SK-N-SH (cell line): ENCODE measurements at regions not wholly inside any gene's neighbourhood (a gene's known extent, or its start where the extent isn't known, plus 50 kb on each side); places are given as distances from the start of the nearest gene placed in this dataset.

Source experiments
- CTCF ChIA-PET: fragments of 300-600, 350-600 bp; formaldehyde crosslinking; extraction: SDS; loops from one replicate; lab custom pipeline; 2021; lab: Yijun Ruan, JAX
- POLR2A ChIA-PET: fragments of 350-600 bp; sonication (Branson Sonifier 250); formaldehyde crosslinking; extraction: SDS; loops from one replicate; lab custom pipeline; 2020; ENCODE audit warnings: antibody characterized with exemption, inconsistent platforms; lab: Yijun Ruan, JAX
- DNase-seq: peaks from one replicate; pipeline ENCODE4 v3.0.0; 2012
- H2AFZ ChIP-seq: fragments of 200-600 bp; sonication (generic); 2 replicates; pipeline ENCODE4 v1.8.1; 2016; ENCODE audit warnings: antibody characterized with exemption, mild to moderate bottlenecking, low read depth
- H3F3A ChIP-seq: fragments of 200-600 bp; sonication (generic); replicated peaks from 2 replicates; pipeline ENCODE3; 2016; ENCODE audit warnings: antibody characterized with exemption, mild to moderate bottlenecking; ENCODE audit not compliant: insufficient read depth
- H3K27ac ChIP-seq, 2 experiments: fragments of 200-500 bp in 1 of 2; fragments of 200-600 bp in 1 of 2; sonication (Bioruptor generic) in 1 of 2; sonication (generic), shearing (Covaris generic) in 1 of 2; 2 replicates each; pipeline versions ENCODE4 v1.5.1 to v1.6.1; 2014 to 2016; ENCODE audit warnings: low read depth in 2 of 2, inconsistent platforms in 1 of 2, low read length in 1 of 2, mild to moderate bottlenecking in 1 of 2, mixed read lengths in 1 of 2
- H3K27me3 ChIP-seq: fragments of 200-600 bp; sonication (generic), shearing (Covaris generic); 2 replicates; pipeline ENCODE4 v1.6.1; 2016; ENCODE audit warnings: mixed run types; ENCODE audit not compliant: insufficient read depth
- H3K36me3 ChIP-seq, 2 experiments: fragments of 200-500 bp in 1 of 2; fragments of 200-600 bp in 1 of 2; sonication (Bioruptor generic) in 1 of 2; sonication (generic) in 1 of 2; replicated peaks in 1 of 2; 2 replicates each; pipeline versions ENCODE3 to v1.5.1; 2014 to 2016; ENCODE audit warnings: low read length in 1 of 2, mild to moderate bottlenecking in 1 of 2; ENCODE audit not compliant: insufficient read depth in 2 of 2, control insufficient read depth in 1 of 2
- H3K4me1 ChIP-seq, 2 experiments: fragments of 200-500 bp in 1 of 2; fragments of 200-600 bp in 1 of 2; sonication (Bioruptor generic) in 1 of 2; sonication (generic), shearing (Covaris generic) in 1 of 2; 2 replicates each; pipeline versions ENCODE4 v1.5.1 to v1.6.1; 2014 to 2016; ENCODE audit warnings: low read depth in 1 of 2, low read length in 1 of 2, mixed run types in 1 of 2; ENCODE audit not compliant: insufficient read depth in 2 of 2, control insufficient read depth in 1 of 2
- H3K4me2 ChIP-seq: fragments of 200-600 bp; sonication (generic), shearing (Covaris generic); 2 replicates; pipeline ENCODE4 v1.6.1; 2017; ENCODE audit warnings: mixed run types
- H3K4me3 ChIP-seq, 2 experiments: fragments of 200-500 bp in 1 of 2; fragments of 200-600 bp in 1 of 2; sonication (Bioruptor generic) in 1 of 2; sonication (generic), shearing (Covaris generic) in 1 of 2; 2 replicates each; pipeline versions ENCODE4 v1.5.1 to v1.8.1; 2014 to 2016; ENCODE audit warnings: low read depth in 2 of 2, inconsistent platforms in 1 of 2, low read length in 1 of 2, mild to moderate bottlenecking in 1 of 2, mixed read lengths in 1 of 2, moderate library complexity in 1 of 2
- H3K79me2 ChIP-seq: fragments of 200-600 bp; sonication (generic); 2 replicates; pipeline ENCODE4 v1.8.1; 2017; ENCODE audit warnings: mild to moderate bottlenecking; ENCODE audit not compliant: insufficient read depth
- H3K9ac ChIP-seq: fragments of 200-600 bp; sonication (generic); 2 replicates; pipeline ENCODE4 v1.6.1; 2017; ENCODE audit warnings: mixed run types
- H3K9me2 ChIP-seq: fragments of 200-600 bp; sonication (generic); 2 replicates; pipeline ENCODE4 v1.6.1; 2017; ENCODE audit warnings: mixed run types
- H3K9me3 ChIP-seq: fragments of 200-600 bp; sonication (generic); 2 replicates; pipeline ENCODE4 v1.6.1; 2017; ENCODE audit warnings: mixed run types, mild to moderate bottlenecking, moderate library complexity
- H4K20me1 ChIP-seq: fragments of 200-600 bp; sonication (generic); 2 replicates; pipeline ENCODE4 v1.6.1; 2017; ENCODE audit warnings: mild to moderate bottlenecking, mixed run types; ENCODE audit not compliant: insufficient read depth
- CHD2 ChIP-seq: fragments of 150-350 bp; IDR thresholded peaks from 2 replicates; pipeline ENCODE4 v1.6.1; 2018; ENCODE audit warnings: low read length; ENCODE audit not compliant: partially characterized antibody
- EP300 ChIP-seq, 2 experiments: IDR thresholded peaks; 2 replicates each; pipeline versions ENCODE4 v1.4.0 to v1.6.1; 2012; ENCODE audit warnings: borderline replicate concordance in 1 of 2, low read depth in 1 of 2, low read length in 1 of 2
- FOXJ3 ChIP-seq: sonication (generic); formaldehyde crosslinking; IDR thresholded peaks from 2 replicates; pipeline ENCODE4 v1.5.1; 2020; ENCODE audit warnings: mild to moderate bottlenecking, missing genetic modification reagents
- FOXM1 ChIP-seq: IDR thresholded peaks from 2 replicates; pipeline ENCODE4 v1.4.0; 2012; ENCODE audit warnings: low read depth, mild to moderate bottlenecking
- GABPA ChIP-seq: IDR thresholded peaks from 2 replicates; pipeline ENCODE4 v1.4.0; 2012; ENCODE audit warnings: low read depth, mild to moderate bottlenecking
- GATA2 ChIP-seq: sonication (generic); formaldehyde crosslinking; IDR thresholded peaks from 2 replicates; pipeline ENCODE4 v1.5.0; 2020; ENCODE audit warnings: mild to moderate bottlenecking, missing genetic modification reagents
- NRF1 ChIP-seq: IDR thresholded peaks from 2 replicates; pipeline ENCODE4 v1.6.1; 2012; ENCODE audit warnings: low read depth, mild to moderate bottlenecking, low read length
- POLR2AphosphoS5 ChIP-seq: IDR thresholded peaks from 2 replicates; pipeline ENCODE4 v1.6.1; 2012; ENCODE audit warnings: low read depth, low read length
- RXRA ChIP-seq: IDR thresholded peaks from 2 replicates; pipeline ENCODE4 v1.4.0; 2012; ENCODE audit warnings: low read depth, mild to moderate bottlenecking, borderline replicate concordance
- SIN3A ChIP-seq: IDR thresholded peaks from 2 replicates; pipeline ENCODE4 v1.6.1; 2012; ENCODE audit warnings: low read depth, mild to moderate bottlenecking, low read length, moderate library complexity, borderline replicate concordance
- TAF1 ChIP-seq: IDR thresholded peaks from 2 replicates; pipeline ENCODE4 v1.6.1; 2012; ENCODE audit warnings: low read depth, mild to moderate bottlenecking, low read length, moderate library complexity, borderline replicate concordance
- TCF12 ChIP-seq: IDR thresholded peaks from 2 replicates; pipeline ENCODE4 v1.4.0; 2012
- TEAD4 ChIP-seq: IDR thresholded peaks from 2 replicates; pipeline ENCODE4 v1.4.0; 2012; ENCODE audit warnings: mild to moderate bottlenecking, borderline replicate concordance; ENCODE audit not compliant: insufficient read depth
- WGBS: methylation state at CpG from one replicate; pipeline ENCODE4 v1.1.6; 2017; ENCODE audit warnings: low lambda C conversion rate; 5-methylcytosine and 5-hydroxymethylcytosine counted together
- TF ChIP-seq, protein P1 (sequence below): fragments of 200-600 bp; sonication (generic); IDR thresholded peaks from 2 replicates; pipeline ENCODE4 v1.6.1; 2017; ENCODE audit warnings: antibody characterized with exemption, mild to moderate bottlenecking, moderate library complexity
- TF ChIP-seq, protein P2 (sequence below): IDR thresholded peaks from 2 replicates; pipeline ENCODE4 v1.4.0; 2012; ENCODE audit warnings: low read depth, borderline replicate concordance
- TF ChIP-seq, protein P3 (sequence below): fragments of 150-350 bp; IDR thresholded peaks from 2 replicates; pipeline ENCODE4 v1.6.1; 2016; ENCODE audit warnings: mild to moderate bottlenecking, low read depth, low read length

DNA sequence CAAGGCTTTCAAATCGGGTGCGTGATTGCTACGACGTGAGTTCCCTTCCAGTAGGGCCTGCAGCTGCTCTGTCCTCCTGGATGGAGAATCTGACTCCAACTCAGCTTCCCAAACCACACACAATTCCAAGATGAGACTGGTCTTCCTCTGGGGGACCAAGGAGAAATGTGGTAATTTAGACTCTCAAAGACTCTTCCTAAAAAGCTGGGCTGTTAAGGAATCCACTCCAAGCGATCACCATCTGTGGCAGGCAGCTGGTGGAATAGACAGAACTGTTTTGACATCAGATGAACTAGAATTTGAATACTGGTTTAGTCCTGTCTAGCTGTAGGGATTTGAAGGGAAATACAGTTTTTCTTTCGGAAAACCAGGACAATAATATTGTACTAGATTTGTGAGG, 130.7 kb upstream of the KLF4 start (continued):
- TF ChIP-seq, protein P1, sequence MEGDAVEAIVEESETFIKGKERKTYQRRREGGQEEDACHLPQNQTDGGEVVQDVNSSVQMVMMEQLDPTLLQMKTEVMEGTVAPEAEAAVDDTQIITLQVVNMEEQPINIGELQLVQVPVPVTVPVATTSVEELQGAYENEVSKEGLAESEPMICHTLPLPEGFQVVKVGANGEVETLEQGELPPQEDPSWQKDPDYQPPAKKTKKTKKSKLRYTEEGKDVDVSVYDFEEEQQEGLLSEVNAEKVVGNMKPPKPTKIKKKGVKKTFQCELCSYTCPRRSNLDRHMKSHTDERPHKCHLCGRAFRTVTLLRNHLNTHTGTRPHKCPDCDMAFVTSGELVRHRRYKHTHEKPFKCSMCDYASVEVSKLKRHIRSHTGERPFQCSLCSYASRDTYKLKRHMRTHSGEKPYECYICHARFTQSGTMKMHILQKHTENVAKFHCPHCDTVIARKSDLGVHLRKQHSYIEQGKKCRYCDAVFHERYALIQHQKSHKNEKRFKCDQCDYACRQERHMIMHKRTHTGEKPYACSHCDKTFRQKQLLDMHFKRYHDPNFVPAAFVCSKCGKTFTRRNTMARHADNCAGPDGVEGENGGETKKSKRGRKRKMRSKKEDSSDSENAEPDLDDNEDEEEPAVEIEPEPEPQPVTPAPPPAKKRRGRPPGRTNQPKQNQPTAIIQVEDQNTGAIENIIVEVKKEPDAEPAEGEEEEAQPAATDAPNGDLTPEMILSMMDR = no peak
- TF ChIP-seq, protein P2, sequence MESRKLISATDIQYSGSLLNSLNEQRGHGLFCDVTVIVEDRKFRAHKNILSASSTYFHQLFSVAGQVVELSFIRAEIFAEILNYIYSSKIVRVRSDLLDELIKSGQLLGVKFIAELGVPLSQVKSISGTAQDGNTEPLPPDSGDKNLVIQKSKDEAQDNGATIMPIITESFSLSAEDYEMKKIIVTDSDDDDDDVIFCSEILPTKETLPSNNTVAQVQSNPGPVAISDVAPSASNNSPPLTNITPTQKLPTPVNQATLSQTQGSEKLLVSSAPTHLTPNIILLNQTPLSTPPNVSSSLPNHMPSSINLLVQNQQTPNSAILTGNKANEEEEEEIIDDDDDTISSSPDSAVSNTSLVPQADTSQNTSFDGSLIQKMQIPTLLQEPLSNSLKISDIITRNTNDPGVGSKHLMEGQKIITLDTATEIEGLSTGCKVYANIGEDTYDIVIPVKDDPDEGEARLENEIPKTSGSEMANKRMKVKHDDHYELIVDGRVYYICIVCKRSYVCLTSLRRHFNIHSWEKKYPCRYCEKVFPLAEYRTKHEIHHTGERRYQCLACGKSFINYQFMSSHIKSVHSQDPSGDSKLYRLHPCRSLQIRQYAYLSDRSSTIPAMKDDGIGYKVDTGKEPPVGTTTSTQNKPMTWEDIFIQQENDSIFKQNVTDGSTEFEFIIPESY = no peak

DNA sequence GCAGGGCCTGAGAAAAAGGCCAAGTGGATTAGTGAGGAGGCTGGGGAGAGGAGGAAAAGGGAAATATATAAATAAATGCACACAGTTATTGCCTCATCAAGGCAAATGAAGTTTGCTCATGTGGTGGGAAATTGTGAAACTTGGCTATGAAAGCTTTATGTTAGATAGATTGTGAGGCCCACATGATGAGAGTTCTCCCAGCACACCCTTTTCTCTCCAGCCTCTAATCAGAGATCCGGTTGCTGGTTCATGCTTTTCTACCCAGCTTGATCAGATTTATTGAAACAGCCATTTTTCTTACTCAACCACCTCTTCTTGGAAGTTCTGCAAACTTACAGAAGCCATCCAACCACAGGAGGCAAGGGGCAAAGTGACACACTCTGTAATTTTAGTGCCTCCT, 125.8 kb upstream of the KLF4 start:
- H4K20me1 ChIP-seq = no peaks in the 10 kb centered on the region
- CTCF ChIA-PET = no interaction called here
- no peaks in the 10 kb centered on the region for H3K9me2 ChIP-seq
- WGBS = 27% methylated on average over 1 of the region's 1 CpG
- no peaks in the 10 kb centered on the region for H3F3A ChIP-seq
- POLR2A ChIA-PET = no interaction called here
- H2AFZ ChIP-seq = no peak overlapping the region
- H3K27me3 ChIP-seq = peaks cover 27% of the 10 kb centered on the region
- no peaks in the 10 kb centered on the region for H3K4me1 ChIP-seq
- H3K9me3 ChIP-seq = no peaks in the 10 kb centered on the region
- no peak overlapping the region for H3K4me2 ChIP-seq
- H3K4me3 ChIP-seq = no peak overlapping the region
- H3K79me2 ChIP-seq = no peaks in the 10 kb centered on the region
- no peak overlapping the region for H3K9ac ChIP-seq
- TF ChIP-seq FOXJ3 (CRISPR knock-in tag) (no peak), CHD2 (no peak), TAF1 (no peak), TEAD4 (no peak), FOXM1 (no peak)
- H3K27ac ChIP-seq = no peak overlapping the region
- no peaks in the 10 kb centered on the region for H3K36me3 ChIP-seq
- no peak for DNase-seq

DNA sequence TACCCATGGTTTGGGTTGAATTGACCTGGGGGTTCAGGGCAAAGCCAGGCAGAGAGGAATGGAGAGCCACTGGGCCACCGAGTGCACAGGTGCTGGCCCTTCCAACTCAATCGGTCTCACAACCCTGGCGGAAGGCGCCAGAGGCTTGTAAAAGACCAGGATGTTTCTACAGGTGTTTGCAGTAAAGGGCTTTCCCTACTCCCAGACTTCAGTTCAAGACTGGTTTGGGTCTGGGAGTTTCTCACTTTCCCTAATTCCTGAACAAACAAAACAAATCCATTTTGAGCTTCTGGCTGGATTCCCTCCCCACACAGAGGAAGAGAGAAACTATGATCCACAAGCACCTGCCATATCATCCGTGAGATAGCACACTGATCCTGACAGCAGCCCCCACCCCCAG, 125.2 kb upstream of the KLF4 start:
- no peaks in the 10 kb centered on the region for H4K20me1 ChIP-seq
- no peak overlapping the region for H3K27ac ChIP-seq
- CTCF ChIA-PET = no interaction called here
- 0% methylated on average over 1 of the region's 5 CpGs for WGBS
- H3K79me2 ChIP-seq = no peaks in the 10 kb centered on the region
- POLR2A ChIA-PET = no interaction called here
- no peak overlapping the region for H2AFZ ChIP-seq
- H3K4me3 ChIP-seq = no peak overlapping the region
- H3F3A ChIP-seq = no peaks in the 10 kb centered on the region
- H3K27me3 ChIP-seq = peaks cover 33% of the 10 kb centered on the region
- no peaks in the 10 kb centered on the region for H3K9me3 ChIP-seq
- H3K9me2 ChIP-seq = no peaks in the 10 kb centered on the region
- DNase-seq = no peak
- H3K9ac ChIP-seq = no peak overlapping the region
- no peaks in the 10 kb centered on the region for H3K36me3 ChIP-seq
- H3K4me2 ChIP-seq = no peak overlapping the region
- H3K4me1 ChIP-seq = no peaks in the 10 kb centered on the region
- no peak for TF ChIP-seq GABPA
- TF ChIP-seq, protein P1 = no peak
- TF ChIP-seq, protein P2 = no peak
- TF ChIP-seq, protein P3, sequence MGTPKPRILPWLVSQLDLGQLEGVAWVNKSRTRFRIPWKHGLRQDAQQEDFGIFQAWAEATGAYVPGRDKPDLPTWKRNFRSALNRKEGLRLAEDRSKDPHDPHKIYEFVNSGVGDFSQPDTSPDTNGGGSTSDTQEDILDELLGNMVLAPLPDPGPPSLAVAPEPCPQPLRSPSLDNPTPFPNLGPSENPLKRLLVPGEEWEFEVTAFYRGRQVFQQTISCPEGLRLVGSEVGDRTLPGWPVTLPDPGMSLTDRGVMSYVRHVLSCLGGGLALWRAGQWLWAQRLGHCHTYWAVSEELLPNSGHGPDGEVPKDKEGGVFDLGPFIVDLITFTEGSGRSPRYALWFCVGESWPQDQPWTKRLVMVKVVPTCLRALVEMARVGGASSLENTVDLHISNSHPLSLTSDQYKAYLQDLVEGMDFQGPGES = no peak
- TF ChIP-seq FOXM1 = no peak
- TF ChIP-seq FOXJ3 (CRISPR knock-in tag) = no peak
- TF ChIP-seq GATA2 (CRISPR knock-in tag) = no peak
- no peak for TF ChIP-seq TCF12
- TF ChIP-seq POLR2AphosphoS5 = no peak
- no peak for TF ChIP-seq TAF1
- no peak for TF ChIP-seq NRF1
- no peak for TF ChIP-seq RXRA
- TF ChIP-seq EP300 (IDR thresholded peaks at IDR 0.05; ENCODE audit: borderline replicate concordance in 1 of 2, low read depth in 1 of 2, low read length in 1 of 2) = no peak
- TF ChIP-seq SIN3A = no peak
